MM.1S (cell line): ENCODE measurements at regions not wholly inside any gene's neighbourhood (a gene's known extent, or its start where the extent isn't known, plus 50 kb on each side); places are given as distances from the start of the nearest gene placed in this dataset.

Source experiments
- EZH2phosphoT487 ChIP-seq: fragments of 300-600 bp; sonication (generic); IDR thresholded peaks from 2 replicates; pipeline ENCODE4 v1.6.1; 2018; ENCODE audit warnings: antibody characterized with exemption, low read length
- TF ChIP-seq, protein P1 (sequence below): fragments of 300-600 bp; sonication (generic); IDR thresholded peaks from 2 replicates; pipeline ENCODE4 v1.5.1; 2016; ENCODE audit warnings: antibody characterized with exemption, low read length, mixed read lengths

DNA sequence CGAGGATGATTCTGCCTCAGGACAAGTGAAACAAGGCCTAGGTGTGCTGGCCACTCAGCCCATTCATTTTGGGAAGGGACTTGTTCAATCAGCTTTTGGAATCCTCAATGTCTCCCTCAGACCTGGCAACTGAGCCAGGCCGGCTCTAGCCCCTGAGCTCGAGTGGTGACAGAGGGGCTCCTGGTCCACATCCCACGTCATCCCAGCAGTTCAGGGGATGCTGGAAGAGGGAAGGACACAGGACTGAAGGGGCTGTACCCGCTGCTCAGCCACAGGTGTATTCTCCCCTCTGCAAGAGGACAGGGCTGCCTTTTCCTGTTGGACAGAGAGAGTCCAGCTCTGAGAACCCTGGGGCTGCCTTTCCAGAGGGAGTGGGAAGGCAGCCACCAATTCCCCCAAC lies 244.6 kb upstream of the SFSWAP start:
- TF ChIP-seq, protein P1, sequence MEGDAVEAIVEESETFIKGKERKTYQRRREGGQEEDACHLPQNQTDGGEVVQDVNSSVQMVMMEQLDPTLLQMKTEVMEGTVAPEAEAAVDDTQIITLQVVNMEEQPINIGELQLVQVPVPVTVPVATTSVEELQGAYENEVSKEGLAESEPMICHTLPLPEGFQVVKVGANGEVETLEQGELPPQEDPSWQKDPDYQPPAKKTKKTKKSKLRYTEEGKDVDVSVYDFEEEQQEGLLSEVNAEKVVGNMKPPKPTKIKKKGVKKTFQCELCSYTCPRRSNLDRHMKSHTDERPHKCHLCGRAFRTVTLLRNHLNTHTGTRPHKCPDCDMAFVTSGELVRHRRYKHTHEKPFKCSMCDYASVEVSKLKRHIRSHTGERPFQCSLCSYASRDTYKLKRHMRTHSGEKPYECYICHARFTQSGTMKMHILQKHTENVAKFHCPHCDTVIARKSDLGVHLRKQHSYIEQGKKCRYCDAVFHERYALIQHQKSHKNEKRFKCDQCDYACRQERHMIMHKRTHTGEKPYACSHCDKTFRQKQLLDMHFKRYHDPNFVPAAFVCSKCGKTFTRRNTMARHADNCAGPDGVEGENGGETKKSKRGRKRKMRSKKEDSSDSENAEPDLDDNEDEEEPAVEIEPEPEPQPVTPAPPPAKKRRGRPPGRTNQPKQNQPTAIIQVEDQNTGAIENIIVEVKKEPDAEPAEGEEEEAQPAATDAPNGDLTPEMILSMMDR: no peak
- no peak for TF ChIP-seq EZH2phosphoT487
